Choroid plexus epithelial cell (primary cell): ENCODE measurements at regions not wholly inside any gene's neighbourhood (a gene's known extent, or its start where the extent isn't known, plus 50 kb on each side); places are given as distances from the start of the nearest gene placed in this dataset.

Experiments
- DNase-seq: peaks from one replicate; pipeline ENCODE4 v3.0.0-alpha.2; 2010; ENCODE audit warnings: low read depth
- H3K4me3 ChIP-seq: 2 replicates; pipeline ENCODE4 v1.5.1; 2011; ENCODE audit warnings: low read depth, mild to moderate bottlenecking, control low read depth, low read length, moderate library complexity
- CTCF ChIP-seq: conservative IDR thresholded peaks from 2 replicates; pipeline ENCODE4 v1.5.1; 2011; ENCODE audit warnings: low read depth, mild to moderate bottlenecking, control low read depth, inconsistent platforms, low read length, moderate library complexity

GRCh38 chr2:155766342-155767115, 566.0 kb downstream of the NR4A2 start:
- H3K4me3 ChIP-seq, result no peak overlapping the region
- no peak for TF ChIP-seq CTCF
- no peak for DNase-seq

GRCh38 chr2:155755481-155755880, 577.0 kb downstream of the NR4A2 start:
- no peak overlapping the region for H3K4me3 ChIP-seq
- no peak for DNase-seq
- no peak for TF ChIP-seq CTCF

- no peak for DNase-seq
- no peak overlapping the region for H3K4me3 ChIP-seq
- no peak for TF ChIP-seq CTCF
These were observed 584.4 kb downstream of the NR4A2 start for GRCh38 chr2:155748131-155748530.

- TF ChIP-seq CTCF, result no peak
- no peak overlapping the region for H3K4me3 ChIP-seq
- no peak for DNase-seq
These were observed 585.0 kb downstream of the NR4A2 start for GRCh38 chr2:155747531-155747930.

- no peak for DNase-seq
- H3K4me3 ChIP-seq, result no peak overlapping the region
- no peak for TF ChIP-seq CTCF
These were observed 599.2 kb downstream of the NR4A2 start for GRCh38 chr2:155733091-155733853.

- no peak for TF ChIP-seq CTCF
- no peak for DNase-seq
These were observed 601.7 kb downstream of the NR4A2 start for GRCh38 chr2:155730804-155731203.

More at GRCh38 chr2:155730804-155731203, 601.7 kb downstream of the NR4A2 start:
- H3K4me3 ChIP-seq, result no peak overlapping the region
